K562 (cell line): ENCODE measurements at regions not wholly inside any gene's neighbourhood (a gene's known extent, or its start where the extent isn't known, plus 50 kb on each side); places are given as distances from the start of the nearest gene placed in this dataset.
A peak's percentile ranks its signal among the peaks of the same experiment; 100 is the strongest.

ENCODE experiments used
- ATAC-seq: fragments of 200-7000 bp; cut with Tn5 transposase; 3 replicates; pipeline ENCODE4 v1.9.1; 2020; ENCODE audit warnings: moderate library complexity
- BruUV-seq: library from RNA; stranded (reverse); fragments of 400-500 nt; replicated peaks from 2 replicates; lab custom pipeline; 2021; lab: Mats Ljungman, UMichigan
- CTCF ChIA-PET: fragments of 300-600 bp; formaldehyde crosslinking; extraction: SDS; loops from one replicate; lab custom pipeline; 2021; ENCODE audit warnings: low intra/inter-chr PET ratio; lab: Yijun Ruan, JAX
- POLR2A ChIA-PET: fragments of 300-600, 350-650 bp; sonication (Branson Sonifier 250); formaldehyde crosslinking; extraction: SDS; loops from one replicate; lab custom pipeline; 2021; ENCODE audit warnings: antibody characterized with exemption, inconsistent platforms; lab: Yijun Ruan, JAX
- DNase-seq, 4 experiments: peaks; one replicate each; pipeline versions ENCODE4 v3.0.0 to v3.0.0-alpha.2; 2011 to 2018; ENCODE audit warnings: low spot score in 3 of 4, mixed read lengths in 3 of 4; ENCODE audit errors: extremely low read depth in 1 of 4
- FAIRE-seq: peaks from 2 replicates; lab custom pipeline; 2011; peaks lifted over from hg19 to GRCh38; lab: Jason Lieb, UNC
- H2AFZ ChIP-seq: 2 replicates; pipeline ENCODE4 v1.6.0; 2011; ENCODE audit warnings: low read depth, low read length, control low read depth, inconsistent platforms
- H3K27ac ChIP-seq: fragments of 200-600 bp; 3 replicates; pipeline ENCODE4 v1.8.0; 2011; ENCODE audit warnings: low read depth, mild to moderate bottlenecking, control low read depth, inconsistent platforms, low read length, moderate library complexity, mixed read lengths; ENCODE audit errors: extremely low read depth
- H3K27me3 ChIP-seq, 2 experiments: fragments of 300-600 bp in 1 of 2; 2 replicates in 1 of 2; 3 replicates in 1 of 2; pipeline versions ENCODE4 v1.6.0 to v1.8.0; 2011; ENCODE audit warnings: inconsistent platforms in 2 of 2, low read length in 2 of 2, mild to moderate bottlenecking in 1 of 2, mixed read lengths in 1 of 2, moderate library complexity in 1 of 2; ENCODE audit not compliant: control insufficient read depth in 2 of 2, insufficient read depth in 2 of 2
- H3K36me3 ChIP-seq: fragments of 300-600 bp; 3 replicates; pipeline ENCODE4 v1.8.0; 2011; ENCODE audit warnings: mild to moderate bottlenecking, low read length, inconsistent platforms; ENCODE audit not compliant: control insufficient read depth, insufficient read depth
- H3K4me1 ChIP-seq, 2 experiments: fragments of 200-600 bp in 1 of 2; replicated peaks in 1 of 2; 2 replicates in 1 of 2; 3 replicates in 1 of 2; pipeline versions ENCODE4 v1.5.1 to v1.8.0; 2011; ENCODE audit warnings: inconsistent platforms in 2 of 2, low read length in 2 of 2, mild to moderate bottlenecking in 1 of 2, mixed read lengths in 1 of 2, moderate library complexity in 1 of 2; ENCODE audit not compliant: control insufficient read depth in 2 of 2, insufficient read depth in 2 of 2
- H3K4me2 ChIP-seq: 2 replicates; pipeline ENCODE4 v1.6.1; 2011; ENCODE audit warnings: low read length, control low read depth, inconsistent platforms, mixed read lengths; ENCODE audit not compliant: insufficient read depth
- H3K4me3 ChIP-seq: fragments of 200-600 bp; sonication (generic), shearing (Covaris generic); 2 replicates; pipeline ENCODE4 v1.5.1; 2016; ENCODE audit warnings: control low read depth, inconsistent platforms
- H3K79me2 ChIP-seq: fragments of 200-600 bp; 3 replicates; pipeline ENCODE4 v1.8.0; 2011; ENCODE audit warnings: low read length, inconsistent platforms; ENCODE audit not compliant: control insufficient read depth, insufficient read depth
- H3K9ac ChIP-seq, 2 experiments: 2 replicates each; pipeline versions ENCODE4 v1.6.0 to v1.6.1; 2011; ENCODE audit warnings: low read depth in 2 of 2, low read length in 2 of 2, control low read depth in 1 of 2, inconsistent platforms in 1 of 2, mild to moderate bottlenecking in 1 of 2, mixed read lengths in 1 of 2; ENCODE audit not compliant: insufficient read depth in 1 of 2
- H3K9me1 ChIP-seq: one replicate; pipeline ENCODE4 v1.6.0; 2011; ENCODE audit warnings: inconsistent platforms, mild to moderate bottlenecking, low read length, moderate library complexity; ENCODE audit not compliant: control insufficient read depth, insufficient read depth
- H3K9me3 ChIP-seq: replicated peaks from 2 replicates; pipeline ENCODE4 v1.5.1; 2011; ENCODE audit warnings: low read depth, low read length, inconsistent platforms; ENCODE audit not compliant: control insufficient read depth, insufficient read depth
- H4K20me1 ChIP-seq: replicated peaks from 2 replicates; pipeline ENCODE4 v1.6.1; 2011; ENCODE audit warnings: low read length, inconsistent platforms, mixed read lengths; ENCODE audit not compliant: control insufficient read depth, insufficient read depth
- BRD4 ChIP-seq: fragments of 200-600 bp; sonication (generic); IDR thresholded peaks from 2 replicates; pipeline ENCODE4 v1.6.1; 2017; ENCODE audit warnings: inconsistent platforms
- CCAR2 ChIP-seq: fragments of 200-400 bp; formaldehyde crosslinking; IDR thresholded peaks from 2 replicates; pipeline ENCODE4 v1.6.1; 2017; ENCODE audit warnings: mild to moderate bottlenecking, low read depth, low read length
- CEBPB ChIP-seq: fragments of 450-650 bp; IDR thresholded peaks from 2 replicates; pipeline ENCODE4 v1.6.1; 2016; ENCODE audit warnings: missing genetic modification characterization, missing compliant biosample characterization
- CEBPG ChIP-seq, 3 experiments: fragments of 200-800 bp in 1 of 3; sonication (Bioruptor generic) in 1 of 3; sonication (generic) in 1 of 3; formaldehyde crosslinking in 1 of 3; IDR thresholded peaks in 2 of 3; conservative IDR thresholded peaks in 1 of 3; 2 replicates each; pipeline versions ENCODE4 v1.6.1 to v1.8.0; 2016 to 2022; ENCODE audit warnings: missing compliant biosample characterization in 2 of 3, missing genetic modification characterization in 2 of 3, mild to moderate bottlenecking in 1 of 3, missing genetic modification reagents in 1 of 3
- CLOCK ChIP-seq: fragments of 250-450 bp; sonication (Bioruptor Pico); IDR thresholded peaks from 2 replicates; pipeline ENCODE4 v1.4.0; 2020; ENCODE audit warnings: mild to moderate bottlenecking, moderate library complexity, borderline replicate concordance
- DACH1 ChIP-seq: fragments of 450-650 bp; IDR thresholded peaks from 2 replicates; pipeline ENCODE4 v1.6.1; 2018; ENCODE audit not compliant: partially characterized antibody
- MTA2 ChIP-seq: fragments of 450-650 bp; IDR thresholded peaks from 2 replicates; pipeline ENCODE4 v1.6.1; 2016; ENCODE audit warnings: low read depth
- PHB2 ChIP-seq: fragments of 450-650 bp; IDR thresholded peaks from 2 replicates; pipeline ENCODE4 v1.6.1; 2017; ENCODE audit warnings: low read depth
- SOX6 ChIP-seq: fragments of 450-650 bp; IDR thresholded peaks from 2 replicates; pipeline ENCODE4 v1.6.1; 2014; ENCODE audit warnings: mild to moderate bottlenecking
- ZNF217 ChIP-seq: sonication (generic); formaldehyde crosslinking; IDR thresholded peaks from 2 replicates; pipeline ENCODE4 v1.8.0; 2022; ENCODE audit warnings: mild to moderate bottlenecking, missing genetic modification reagents
- WGBS: fragments of 100-300 bp; shearing (Covaris generic); methylation state at CpG from one replicate; pipeline ENCODE4 v1.1.6; 2016; ENCODE audit warnings: low coverage, mixed read lengths; ENCODE audit not compliant: insufficient coverage; ENCODE audit errors: missing lambda C conversion rate; 5-methylcytosine and 5-hydroxymethylcytosine counted together
- in situ Hi-C: fragments of 300-500 bp; cut with MboI; formaldehyde crosslinking; loops from 4 replicates; pipeline ENCODE4 v1.15.0; 2018; ENCODE audit warnings: inconsistent platforms, mixed read lengths
- intact Hi-C: fragments of 100-400 bp; cut with micrococcal nuclease; formaldehyde crosslinking; loops from 2 replicates; pipeline ENCODE4 v1.14.2; 2022

DNA sequence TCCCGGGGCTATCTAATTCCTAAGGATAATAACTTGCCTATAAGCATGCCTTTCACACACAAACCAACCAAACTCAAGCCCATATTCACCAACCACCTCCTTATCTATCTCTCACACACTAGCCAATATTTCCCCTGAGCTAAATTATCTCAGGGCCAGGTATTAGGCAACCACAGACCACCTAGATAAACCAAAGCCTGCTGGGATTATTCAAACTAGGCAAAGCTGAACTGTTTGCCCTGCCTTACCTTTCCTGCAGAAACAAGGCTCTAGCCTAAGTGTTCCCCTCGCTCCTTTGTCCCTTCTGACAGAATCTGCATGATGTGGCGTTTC lies 114.7 kb upstream of the EEA1 start (continued):
- TF ChIP-seq CCAR2 (no peak), BRD4 (no peak), DACH1 (peak; percentile 66), CLOCK (CRISPR knock-in tag) (no peak), PHB2 (peak; percentile 42; the same call in 1 of the 2 replicates), SOX6 (peak; percentile 76), ZNF217 (CRISPR knock-in tag) (no peak), MTA2 (peak; percentile 86)

DNA sequence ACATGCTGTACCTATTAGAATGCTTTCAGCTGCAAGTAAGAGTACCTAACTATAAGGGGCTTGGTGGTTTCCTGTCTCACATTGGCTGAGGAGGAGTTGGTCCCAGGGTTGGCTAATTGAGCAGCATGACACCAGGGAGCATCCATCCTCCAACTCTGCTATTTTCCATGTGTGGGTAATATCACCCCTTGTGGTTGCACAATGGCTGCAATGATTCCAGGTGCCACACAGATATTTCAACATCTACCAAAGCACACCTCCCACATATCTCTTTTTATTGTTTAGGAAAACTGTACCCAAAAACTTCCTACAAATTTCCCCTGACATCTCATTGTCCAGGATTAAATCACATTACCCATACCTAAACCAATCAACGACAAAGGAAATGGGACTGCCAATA lies 118.0 kb upstream of the EEA1 start:
- intact Hi-C loops (no loop called here), in situ Hi-C loops (no loop called here)
- no peaks in the 10 kb centered on the region for H3K9me3 ChIP-seq
- no peak for FAIRE-seq
- ATAC-seq, result no peak
- no peak overlapping the region for H2AFZ ChIP-seq
- H3K27ac ChIP-seq, result no peak overlapping the region
- H3K4me2 ChIP-seq, result no peak overlapping the region
- ChIA-PET CTCF (no interaction called here), POLR2A (no interaction called here)
- DNase-seq, result no peak
- no peaks in the 10 kb centered on the region for H4K20me1 ChIP-seq
- no peak overlapping the region for H3K4me3 ChIP-seq
- no peak overlapping the region for H3K9ac ChIP-seq
- H3K36me3 ChIP-seq, result no peaks in the 10 kb centered on the region
- peaks cover 0 to 19% of the 10 kb centered on the region in 2 experiments; a peak in 4 of 5 replicates for H3K4me1 ChIP-seq
- 33% methylated on average over 1 of the region's 1 CpG for WGBS
- BruUV-seq, result no TSS peak
- H3K9me1 ChIP-seq, result no peaks in the 10 kb centered on the region
- H3K79me2 ChIP-seq, result no peaks in the 10 kb centered on the region
- H3K27me3 ChIP-seq, result no peaks in the 10 kb centered on the region; a peak in 2 of 5 replicates
- TF ChIP-seq CEBPB (tag) (peak; percentile 34; the same call in 1 of the 2 replicates), CEBPG (CRISPR knock-in tag; IDR thresholded peaks at IDR 0.05) (no peak), CEBPG (tag; conservative IDR thresholded peaks at IDR 0.05 in 1 of 2, IDR thresholded peaks at IDR 0.05 in 1 of 2) (peak in 1 of 2 experiments; percentile 33; a peak in 1 of 4 replicates)
